Ishikawa (cell line): ENCODE measurements at regions not wholly inside any gene's neighbourhood (a gene's known extent, or its start where the extent isn't known, plus 50 kb on each side); places are given as distances from the start of the nearest gene placed in this dataset.

ENCODE experiments used
- CEBPB ChIP-seq: IDR thresholded peaks from 2 replicates; pipeline ENCODE4 v1.6.1; 2012
- CREB1 ChIP-seq: IDR thresholded peaks from 2 replicates; pipeline ENCODE4 v1.6.1; 2012; ENCODE audit warnings: low read depth
- EGR1 ChIP-seq: IDR thresholded peaks from 2 replicates; pipeline ENCODE4 v1.6.1; 2012
- EP300 ChIP-seq: IDR thresholded peaks from 2 replicates; pipeline ENCODE4 v1.6.1; 2012; ENCODE audit warnings: borderline replicate concordance
- FOXM1 ChIP-seq: IDR thresholded peaks from 2 replicates; pipeline ENCODE4 v1.6.1; 2012; ENCODE audit warnings: low read depth, borderline replicate concordance
- NFIC ChIP-seq: IDR thresholded peaks from 2 replicates; pipeline ENCODE4 v1.6.1; 2012
- RAD21 ChIP-seq: IDR thresholded peaks from 2 replicates; pipeline ENCODE4 v1.6.1; 2012; ENCODE audit warnings: low read depth
- TCF12 ChIP-seq: IDR thresholded peaks from 2 replicates; pipeline ENCODE4 v1.6.1; 2012; ENCODE audit warnings: low read depth
- YY1 ChIP-seq: IDR thresholded peaks from 2 replicates; pipeline ENCODE4 v1.6.1; 2012; ENCODE audit warnings: low read depth
- TF ChIP-seq, protein P1 (sequence below): IDR thresholded peaks from 2 replicates; pipeline ENCODE4 v1.6.1; 2012
- TF ChIP-seq, protein P2 (sequence below): IDR thresholded peaks from 2 replicates; pipeline ENCODE4 v1.6.1; 2012
- TF ChIP-seq, protein P3 (sequence below): IDR thresholded peaks from 2 replicates; pipeline ENCODE4 v1.6.1; 2012; ENCODE audit warnings: low read depth, mild to moderate bottlenecking

DNA sequence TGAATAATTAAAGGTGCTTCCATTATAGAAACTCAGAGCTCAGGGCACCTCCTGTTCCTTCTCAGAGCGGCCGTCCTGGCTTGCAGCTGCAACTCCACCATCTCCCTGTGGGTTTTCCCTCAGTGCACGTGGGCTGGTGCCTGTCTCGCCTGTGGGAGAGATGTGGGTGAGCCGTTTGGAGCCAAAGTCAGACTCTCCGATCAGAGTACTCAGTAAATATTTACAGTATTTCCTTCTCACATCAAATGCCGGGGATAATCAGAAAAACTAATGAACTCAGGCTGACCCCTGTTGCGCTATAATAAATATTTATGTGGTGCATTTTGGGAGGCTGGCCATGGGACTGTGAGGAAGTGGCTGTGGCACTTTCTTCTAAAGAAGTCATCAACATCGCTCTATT is 155.8 kb upstream of the HABP2 start:
- TF ChIP-seq RAD21 (no peak), TCF12 (no peak), CREB1 (no peak), FOXM1 (no peak), CEBPB (no peak), EP300 (no peak), YY1 (no peak), NFIC (no peak), EGR1 (no peak)
- TF ChIP-seq, protein P1, sequence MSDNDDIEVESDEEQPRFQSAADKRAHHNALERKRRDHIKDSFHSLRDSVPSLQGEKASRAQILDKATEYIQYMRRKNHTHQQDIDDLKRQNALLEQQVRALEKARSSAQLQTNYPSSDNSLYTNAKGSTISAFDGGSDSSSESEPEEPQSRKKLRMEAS: no peak
- TF ChIP-seq, protein P2, sequence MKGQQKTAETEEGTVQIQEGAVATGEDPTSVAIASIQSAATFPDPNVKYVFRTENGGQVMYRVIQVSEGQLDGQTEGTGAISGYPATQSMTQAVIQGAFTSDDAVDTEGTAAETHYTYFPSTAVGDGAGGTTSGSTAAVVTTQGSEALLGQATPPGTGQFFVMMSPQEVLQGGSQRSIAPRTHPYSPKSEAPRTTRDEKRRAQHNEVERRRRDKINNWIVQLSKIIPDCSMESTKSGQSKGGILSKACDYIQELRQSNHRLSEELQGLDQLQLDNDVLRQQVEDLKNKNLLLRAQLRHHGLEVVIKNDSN: no peak
- TF ChIP-seq, protein P3, sequence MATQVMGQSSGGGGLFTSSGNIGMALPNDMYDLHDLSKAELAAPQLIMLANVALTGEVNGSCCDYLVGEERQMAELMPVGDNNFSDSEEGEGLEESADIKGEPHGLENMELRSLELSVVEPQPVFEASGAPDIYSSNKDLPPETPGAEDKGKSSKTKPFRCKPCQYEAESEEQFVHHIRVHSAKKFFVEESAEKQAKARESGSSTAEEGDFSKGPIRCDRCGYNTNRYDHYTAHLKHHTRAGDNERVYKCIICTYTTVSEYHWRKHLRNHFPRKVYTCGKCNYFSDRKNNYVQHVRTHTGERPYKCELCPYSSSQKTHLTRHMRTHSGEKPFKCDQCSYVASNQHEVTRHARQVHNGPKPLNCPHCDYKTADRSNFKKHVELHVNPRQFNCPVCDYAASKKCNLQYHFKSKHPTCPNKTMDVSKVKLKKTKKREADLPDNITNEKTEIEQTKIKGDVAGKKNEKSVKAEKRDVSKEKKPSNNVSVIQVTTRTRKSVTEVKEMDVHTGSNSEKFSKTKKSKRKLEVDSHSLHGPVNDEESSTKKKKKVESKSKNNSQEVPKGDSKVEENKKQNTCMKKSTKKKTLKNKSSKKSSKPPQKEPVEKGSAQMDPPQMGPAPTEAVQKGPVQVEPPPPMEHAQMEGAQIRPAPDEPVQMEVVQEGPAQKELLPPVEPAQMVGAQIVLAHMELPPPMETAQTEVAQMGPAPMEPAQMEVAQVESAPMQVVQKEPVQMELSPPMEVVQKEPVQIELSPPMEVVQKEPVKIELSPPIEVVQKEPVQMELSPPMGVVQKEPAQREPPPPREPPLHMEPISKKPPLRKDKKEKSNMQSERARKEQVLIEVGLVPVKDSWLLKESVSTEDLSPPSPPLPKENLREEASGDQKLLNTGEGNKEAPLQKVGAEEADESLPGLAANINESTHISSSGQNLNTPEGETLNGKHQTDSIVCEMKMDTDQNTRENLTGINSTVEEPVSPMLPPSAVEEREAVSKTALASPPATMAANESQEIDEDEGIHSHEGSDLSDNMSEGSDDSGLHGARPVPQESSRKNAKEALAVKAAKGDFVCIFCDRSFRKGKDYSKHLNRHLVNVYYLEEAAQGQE: no peak
